ENCODE measurements at regions not wholly inside any gene's neighbourhood (a gene's known extent, or its start where the extent isn't known, plus 50 kb on each side); places are given as distances from the start of the nearest gene placed in this dataset.

GRCh38 chr13:61777271-61777670, 361.6 kb upstream of the PCDH20 start:
- Mint-ChIP-seq H3K27ac (no peak overlapping the region), H3K27me3 (no peaks in the 10 kb centered on the region), H3K9me3 (peaks cover 6% of the 10 kb centered on the region), H3K4me3 (no peak overlapping the region), H3K4me1 (no peaks in the 10 kb centered on the region), H3K36me3 (no peaks in the 10 kb centered on the region)
- no peak for DNase-seq (ENCODE audit: low spot score in 2 of 2)
- no peak for ATAC-seq (ENCODE audit: low read depth)

GRCh38 chr13:61774903-61775302, 359.3 kb upstream of the PCDH20 start:
- Mint-ChIP-seq H3K27me3 (no peaks in the 10 kb centered on the region), H3K36me3 (no peaks in the 10 kb centered on the region), H3K4me3 (no peak overlapping the region), H3K9me3 (peaks cover 3% of the 10 kb centered on the region), H3K4me1 (no peaks in the 10 kb centered on the region), H3K27ac (no peak overlapping the region)
- DNase-seq (ENCODE audit: low spot score in 2 of 2) (no peak), ATAC-seq (ENCODE audit: low read depth) (no peak)

- Mint-ChIP-seq H3K36me3 (no peaks in the 10 kb centered on the region), H3K9me3 (peaks cover 3% of the 10 kb centered on the region), H3K27me3 (no peaks in the 10 kb centered on the region), H3K4me1 (no peaks in the 10 kb centered on the region), H3K4me3 (no peak overlapping the region), H3K27ac (no peak overlapping the region)
- DNase-seq (ENCODE audit: low spot score in 2 of 2): no peak
- no peak for ATAC-seq (ENCODE audit: low read depth)
Measured at GRCh38 chr13:61770681-61771080, 355.0 kb upstream of the PCDH20 start.

GRCh38 chr13:61768175-61768574, 352.5 kb upstream of the PCDH20 start:
- Mint-ChIP-seq H3K9me3 (peaks cover 1% of the 10 kb centered on the region), H3K4me1 (no peaks in the 10 kb centered on the region), H3K27me3 (no peaks in the 10 kb centered on the region), H3K36me3 (no peaks in the 10 kb centered on the region), H3K4me3 (no peak overlapping the region), H3K27ac (no peak overlapping the region)
- ATAC-seq (ENCODE audit: low read depth) (no peak), DNase-seq (ENCODE audit: low spot score in 2 of 2) (no peak)

GRCh38 chr13:61766667-61767058, 351.0 kb upstream of the PCDH20 start:
- Mint-ChIP-seq H3K4me1 (no peaks in the 10 kb centered on the region), H3K9me3 (peaks cover 1% of the 10 kb centered on the region), H3K27me3 (no peaks in the 10 kb centered on the region)

GRCh38 chr13:61765940-61766666, 350.5 kb upstream of the PCDH20 start:
- DNase-seq (ENCODE audit: low spot score in 2 of 2): no peak
- Mint-ChIP-seq H3K36me3 (no peaks in the 10 kb centered on the region), H3K4me3 (no peak overlapping the region), H3K4me1 (no peaks in the 10 kb centered on the region), H3K27ac (no peak overlapping the region), H3K27me3 (no peaks in the 10 kb centered on the region), H3K9me3 (peaks cover 1% of the 10 kb centered on the region)
- no peak for ATAC-seq (ENCODE audit: low read depth)

More at GRCh38 chr13:61766667-61767058, 351.0 kb upstream of the PCDH20 start:
- Mint-ChIP-seq H3K4me3 (no peak overlapping the region), H3K27ac (no peak overlapping the region), H3K36me3 (no peaks in the 10 kb centered on the region)
- DNase-seq (ENCODE audit: low spot score in 2 of 2): no peak
- ATAC-seq (ENCODE audit: low read depth): no peak

- ATAC-seq (ENCODE audit: low read depth): no peak
- no peaks in the 10 kb centered on the region for H3K27me3 Mint-ChIP-seq
Measured at GRCh38 chr13:61765181-61765742, 349.6 kb upstream of the PCDH20 start.

GRCh38 chr13:61761690-61762089, 346.0 kb upstream of the PCDH20 start:
- H3K36me3 Mint-ChIP-seq: no peaks in the 10 kb centered on the region
- H3K27ac Mint-ChIP-seq: no peak overlapping the region
- no peak overlapping the region for H3K4me3 Mint-ChIP-seq
- no peaks in the 10 kb centered on the region for H3K27me3 Mint-ChIP-seq
- DNase-seq (ENCODE audit: low spot score in 2 of 2) (no peak), ATAC-seq (ENCODE audit: low read depth) (no peak)
- peaks cover 3% of the 10 kb centered on the region for H3K9me3 Mint-ChIP-seq
- H3K4me1 Mint-ChIP-seq: no peaks in the 10 kb centered on the region

More at GRCh38 chr13:61765181-61765742, 349.6 kb upstream of the PCDH20 start:
- Mint-ChIP-seq H3K4me1 (no peaks in the 10 kb centered on the region), H3K27ac (no peak overlapping the region), H3K4me3 (no peak overlapping the region), H3K9me3 (peaks cover 1% of the 10 kb centered on the region), H3K36me3 (no peaks in the 10 kb centered on the region)
- no peak for DNase-seq (ENCODE audit: low spot score in 2 of 2)

GRCh38 chr13:61760102-61760501, 344.5 kb upstream of the PCDH20 start:
- DNase-seq (ENCODE audit: low spot score in 2 of 2) (no peak), ATAC-seq (ENCODE audit: low read depth) (no peak)
- Mint-ChIP-seq H3K4me1 (no peaks in the 10 kb centered on the region), H3K36me3 (no peaks in the 10 kb centered on the region), H3K4me3 (no peak overlapping the region), H3K9me3 (peaks cover 3% of the 10 kb centered on the region), H3K27ac (no peak overlapping the region), H3K27me3 (no peaks in the 10 kb centered on the region)

GRCh38 chr13:61756031-61756430, 340.4 kb upstream of the PCDH20 start:
- no peaks in the 10 kb centered on the region for H3K36me3 Mint-ChIP-seq
- DNase-seq (ENCODE audit: low spot score in 2 of 2) (no peak), ATAC-seq (ENCODE audit: low read depth) (no peak)
- no peak overlapping the region for H3K4me3 Mint-ChIP-seq
- no peak overlapping the region for H3K27ac Mint-ChIP-seq
- H3K9me3 Mint-ChIP-seq: peaks cover 4% of the 10 kb centered on the region
- no peaks in the 10 kb centered on the region for H3K27me3 Mint-ChIP-seq
- H3K4me1 Mint-ChIP-seq: no peaks in the 10 kb centered on the region

- DNase-seq (ENCODE audit: low spot score in 2 of 2) (no peak), ATAC-seq (ENCODE audit: low read depth) (no peak)
- H3K36me3 Mint-ChIP-seq: no peaks in the 10 kb centered on the region
- no peaks in the 10 kb centered on the region for H3K27me3 Mint-ChIP-seq
- peaks cover 3% of the 10 kb centered on the region for H3K9me3 Mint-ChIP-seq
- H3K4me3 Mint-ChIP-seq: no peak overlapping the region
- no peak overlapping the region for H3K27ac Mint-ChIP-seq
- H3K4me1 Mint-ChIP-seq: no peaks in the 10 kb centered on the region
Measured at GRCh38 chr13:61751039-61751438, 335.4 kb upstream of the PCDH20 start.

GRCh38 chr13:61738236-61738750, 322.6 kb upstream of the PCDH20 start:
- DNase-seq (ENCODE audit: low spot score in 2 of 2): no peak
- Mint-ChIP-seq H3K36me3 (no peaks in the 10 kb centered on the region), H3K9me3 (peaks cover 6% of the 10 kb centered on the region), H3K4me1 (no peaks in the 10 kb centered on the region), H3K4me3 (no peak overlapping the region), H3K27ac (no peak overlapping the region), H3K27me3 (no peaks in the 10 kb centered on the region)
- ATAC-seq (ENCODE audit: low read depth): no peak

- Mint-ChIP-seq H3K4me3 (no peak overlapping the region), H3K27me3 (no peaks in the 10 kb centered on the region), H3K27ac (no peak overlapping the region), H3K36me3 (no peaks in the 10 kb centered on the region), H3K4me1 (no peaks in the 10 kb centered on the region), H3K9me3 (peaks cover 3% of the 10 kb centered on the region)
- no peak for ATAC-seq (ENCODE audit: low read depth)
- DNase-seq (ENCODE audit: low spot score in 2 of 2): no peak
Measured at GRCh38 chr13:61734683-61735082, 319.0 kb upstream of the PCDH20 start.

GRCh38 chr13:61728471-61728870, 312.8 kb upstream of the PCDH20 start:
- H3K4me1 Mint-ChIP-seq: no peaks in the 10 kb centered on the region
- H3K27me3 Mint-ChIP-seq: no peaks in the 10 kb centered on the region
- H3K9me3 Mint-ChIP-seq: peaks cover 3% of the 10 kb centered on the region
- no peak for DNase-seq (ENCODE audit: low spot score in 2 of 2)
- H3K27ac Mint-ChIP-seq: no peak overlapping the region
- no peak overlapping the region for H3K4me3 Mint-ChIP-seq
- ATAC-seq (ENCODE audit: low read depth): no peak
- H3K36me3 Mint-ChIP-seq: no peaks in the 10 kb centered on the region

- Mint-ChIP-seq H3K9me3 (peaks cover 3% of the 10 kb centered on the region), H3K27me3 (no peaks in the 10 kb centered on the region), H3K4me1 (no peaks in the 10 kb centered on the region), H3K27ac (no peak overlapping the region), H3K4me3 (no peak overlapping the region), H3K36me3 (no peaks in the 10 kb centered on the region)
- DNase-seq (ENCODE audit: low spot score in 2 of 2): no peak
- no peak for ATAC-seq (ENCODE audit: low read depth)
Measured at GRCh38 chr13:61727767-61728166, 312.1 kb upstream of the PCDH20 start.

Data from memory B cell (primary cell).